Tibial artery (tissue), 4 donors: ENCODE measurements at regions not wholly inside any gene's neighbourhood (a gene's known extent, or its start where the extent isn't known, plus 50 kb on each side); places are given as distances from the start of the nearest gene placed in this dataset.

Experiments
- DNase-seq, 2 donors: peaks; one replicate each; pipeline ENCODE4 v3.0.0-alpha.2; 2019
- H3K27ac ChIP-seq, 2 donors: fragments of 200-600 bp; sonication (generic) in 1 of 2; 1 replicate in 1 of 2; 2 replicates in 1 of 2; pipeline ENCODE4 v1.5.1; 2018 to 2019; ENCODE audit warnings: mild to moderate bottlenecking in 1 of 2
- H3K27me3 ChIP-seq, 2 donors: fragments of 200-600 bp; sonication (generic) in 1 of 2; one replicate each; pipeline versions ENCODE4 v1.5.1 to v1.6.0; 2016 to 2019
- H3K36me3 ChIP-seq, 3 donors: fragments of 200-600 bp; sonication (generic) in 2 of 3; one replicate each; pipeline ENCODE4 v1.5.1; 2016 to 2019; ENCODE audit warnings: mild to moderate bottlenecking in 2 of 3
- H3K4me1 ChIP-seq, 4 donors: fragments of 200-600 bp; sonication (generic) in 2 of 4; 1 replicate in 3 of 4; 2 replicates in 1 of 4; pipeline ENCODE4 v1.5.1; 2016 to 2019
- H3K4me3 ChIP-seq, 2 donors: fragments of 200-600 bp; sonication (generic) in 1 of 2; 1 replicate in 1 of 2; 2 replicates in 1 of 2; pipeline ENCODE4 v1.5.1; 2018 to 2019; ENCODE audit warnings: mild to moderate bottlenecking in 2 of 2
- H3K9me3 ChIP-seq, 3 donors: fragments of 200-600 bp; sonication (generic) in 1 of 3; one replicate each; pipeline ENCODE4 v1.5.1; 2016 to 2019
- intact Hi-C: fragments of 100-400 bp; cut with DNase I; formaldehyde crosslinking; loops from one replicate; pipeline ENCODE4 v1.15.0; 2023; ENCODE audit warnings: low total_unique reads
- TF ChIP-seq, protein P1 (sequence below), 2 experiments: fragments of 200-600 bp in 1 of 2; fragments of 450-650 bp in 1 of 2; IDR thresholded peaks; one replicate each; pipeline ENCODE4 v1.5.1; 2017 to 2019; ENCODE audit warnings: antibody characterized with exemption in 2 of 2, mild to moderate bottlenecking in 1 of 2, moderate library complexity in 1 of 2

DNA sequence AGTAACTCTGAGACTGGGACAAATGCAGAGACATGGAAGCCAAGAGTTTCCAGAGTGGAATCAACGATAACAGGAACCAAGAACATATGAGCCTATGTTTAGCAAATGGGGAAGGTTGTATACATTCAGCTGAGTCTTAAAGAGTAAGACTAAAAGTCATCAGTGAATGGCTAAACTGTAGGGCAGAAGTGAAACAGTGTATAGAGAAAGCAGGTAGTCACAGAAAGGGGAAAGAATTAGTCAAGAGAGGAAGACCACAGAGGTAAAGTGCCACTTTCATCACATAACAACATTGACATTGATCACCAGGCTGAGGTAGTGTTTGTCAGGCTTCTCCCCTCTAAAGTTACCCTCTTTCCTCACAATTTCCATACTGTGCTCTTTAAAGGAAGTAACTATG, 306.5 kb upstream of the SPTLC3 start:
- H3K36me3 ChIP-seq: no peaks in the 10 kb centered on the region
- H3K4me1 ChIP-seq: no peaks in the 10 kb centered on the region
- intact Hi-C loops: no loop called here
- TF ChIP-seq, protein P1, sequence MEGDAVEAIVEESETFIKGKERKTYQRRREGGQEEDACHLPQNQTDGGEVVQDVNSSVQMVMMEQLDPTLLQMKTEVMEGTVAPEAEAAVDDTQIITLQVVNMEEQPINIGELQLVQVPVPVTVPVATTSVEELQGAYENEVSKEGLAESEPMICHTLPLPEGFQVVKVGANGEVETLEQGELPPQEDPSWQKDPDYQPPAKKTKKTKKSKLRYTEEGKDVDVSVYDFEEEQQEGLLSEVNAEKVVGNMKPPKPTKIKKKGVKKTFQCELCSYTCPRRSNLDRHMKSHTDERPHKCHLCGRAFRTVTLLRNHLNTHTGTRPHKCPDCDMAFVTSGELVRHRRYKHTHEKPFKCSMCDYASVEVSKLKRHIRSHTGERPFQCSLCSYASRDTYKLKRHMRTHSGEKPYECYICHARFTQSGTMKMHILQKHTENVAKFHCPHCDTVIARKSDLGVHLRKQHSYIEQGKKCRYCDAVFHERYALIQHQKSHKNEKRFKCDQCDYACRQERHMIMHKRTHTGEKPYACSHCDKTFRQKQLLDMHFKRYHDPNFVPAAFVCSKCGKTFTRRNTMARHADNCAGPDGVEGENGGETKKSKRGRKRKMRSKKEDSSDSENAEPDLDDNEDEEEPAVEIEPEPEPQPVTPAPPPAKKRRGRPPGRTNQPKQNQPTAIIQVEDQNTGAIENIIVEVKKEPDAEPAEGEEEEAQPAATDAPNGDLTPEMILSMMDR (IDR thresholded peaks at IDR 0.05): no peak
- DNase-seq: no peak
- no peak overlapping the region for H3K4me3 ChIP-seq
- no peak overlapping the region for H3K27ac ChIP-seq
- no peaks in the 10 kb centered on the region for H3K27me3 ChIP-seq
- H3K9me3 ChIP-seq: no peaks in the 10 kb centered on the region

DNA sequence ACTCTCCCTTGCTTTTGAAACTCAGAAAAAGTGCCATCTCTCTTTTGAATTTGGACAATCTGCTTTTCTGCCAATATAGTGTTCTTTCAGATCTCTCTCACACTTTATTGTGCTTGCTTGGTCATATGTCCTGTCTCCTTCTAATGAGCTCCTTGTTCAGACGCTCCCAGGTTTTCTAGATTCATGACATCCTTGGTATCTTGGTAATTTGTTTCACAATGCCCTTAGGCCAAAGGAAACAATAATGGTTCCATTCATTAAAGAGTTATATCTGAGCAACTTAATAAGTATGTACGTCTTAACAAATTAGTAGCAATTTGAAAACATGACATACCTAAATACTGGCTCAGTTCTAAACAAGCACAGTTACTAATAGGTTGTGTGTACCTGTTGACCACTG, 293.4 kb upstream of the SPTLC3 start:
- intact Hi-C loops: no loop called here
- H3K4me3 ChIP-seq: no peak overlapping the region
- DNase-seq: no peak
- no peak overlapping the region for H3K27ac ChIP-seq
- H3K36me3 ChIP-seq: no peaks in the 10 kb centered on the region
- TF ChIP-seq, protein P1 (IDR thresholded peaks at IDR 0.05): no peak
- H3K27me3 ChIP-seq: no peaks in the 10 kb centered on the region
- H3K9me3 ChIP-seq: no peaks in the 10 kb centered on the region
- peaks cover 0 to 19% (median 0%) of the 10 kb centered on the region in 4 donors for H3K4me1 ChIP-seq

DNA sequence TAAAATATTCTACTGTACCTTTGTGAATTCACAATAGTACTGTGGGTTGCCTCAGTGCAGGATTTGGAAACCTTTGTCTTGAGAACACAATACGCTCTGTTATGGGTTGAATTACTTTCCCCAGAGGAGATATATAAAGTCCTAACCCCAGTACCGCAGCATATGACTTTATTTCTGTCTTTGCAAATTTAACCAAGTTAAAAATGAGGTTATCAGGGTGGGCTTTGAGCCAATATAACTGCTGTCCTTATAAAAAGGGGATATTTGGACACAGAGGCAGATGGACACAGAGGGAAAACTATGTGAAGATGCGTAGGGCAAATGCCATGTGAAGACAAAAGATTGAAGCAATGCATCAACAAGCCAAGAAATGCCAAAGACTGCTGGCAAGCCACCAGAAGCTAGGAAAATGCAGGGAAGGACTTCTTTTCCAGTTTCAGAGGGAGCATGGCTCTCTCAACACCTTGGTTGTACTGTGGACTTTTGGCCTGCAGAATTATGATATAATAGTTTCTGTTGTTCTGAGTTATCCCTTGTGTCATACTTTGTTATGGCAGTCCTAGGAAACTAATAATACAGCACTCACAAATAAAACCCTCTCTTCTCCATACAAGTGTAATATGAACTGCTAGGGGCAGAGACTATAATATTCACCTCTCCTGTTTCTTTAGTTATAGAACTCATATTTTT, 292.6 kb upstream of the SPTLC3 start:
- intact Hi-C loops: no loop called here

GRCh38 chr20:12717061-12717460, 291.7 kb upstream of the SPTLC3 start:
- no peaks in the 10 kb centered on the region for H3K36me3 ChIP-seq
- no peaks in the 10 kb centered on the region for H3K27me3 ChIP-seq
- TF ChIP-seq, protein P1 (IDR thresholded peaks at IDR 0.05): no peak
- H3K9me3 ChIP-seq: no peaks in the 10 kb centered on the region
- no peak for DNase-seq
- no peak overlapping the region for H3K27ac ChIP-seq
- H3K4me3 ChIP-seq: no peak overlapping the region
- H3K4me1 ChIP-seq: peaks cover 0 to 7% (median 0%) of the 10 kb centered on the region in 4 donors
- intact Hi-C loops: no loop called here

More for the DNA sequence above, 292.6 kb upstream of the SPTLC3 start:
- DNase-seq: no peak
- TF ChIP-seq, protein P1 (IDR thresholded peaks at IDR 0.05): no peak
- peaks cover 0 to 16% (median 0%) of the 10 kb centered on the region in 4 donors for H3K4me1 ChIP-seq
- H3K27ac ChIP-seq: no peak overlapping the region
- no peaks in the 10 kb centered on the region for H3K9me3 ChIP-seq
- no peaks in the 10 kb centered on the region for H3K36me3 ChIP-seq
- H3K4me3 ChIP-seq: no peak overlapping the region
- no peaks in the 10 kb centered on the region for H3K27me3 ChIP-seq

DNA sequence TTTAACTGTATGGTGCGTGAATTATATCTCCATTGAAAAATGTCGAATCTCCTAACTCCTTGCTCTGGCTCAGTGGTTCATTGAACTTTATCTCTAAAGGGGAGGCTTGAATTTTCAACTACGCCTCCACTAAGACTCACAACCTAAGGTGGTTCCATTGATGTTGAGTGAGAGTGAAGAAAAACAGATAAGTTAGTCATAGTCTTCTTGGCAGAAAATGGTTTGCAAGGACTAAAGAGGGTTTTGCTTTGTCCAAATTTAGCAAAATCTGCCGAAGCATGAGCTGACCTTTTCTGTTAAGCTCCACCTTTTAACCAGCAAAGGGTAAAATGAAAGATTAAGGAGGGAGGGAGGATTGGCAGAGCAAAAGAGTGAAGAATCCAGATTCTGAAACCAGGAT, 290.2 kb upstream of the SPTLC3 start:
- intact Hi-C loops: no loop called here
- no peaks in the 10 kb centered on the region for H3K27me3 ChIP-seq
- H3K4me1 ChIP-seq: no peaks in the 10 kb centered on the region
- no peak for DNase-seq
- no peaks in the 10 kb centered on the region for H3K9me3 ChIP-seq
- TF ChIP-seq, protein P1 (IDR thresholded peaks at IDR 0.05): no peak
- no peaks in the 10 kb centered on the region for H3K36me3 ChIP-seq
- H3K4me3 ChIP-seq: no peak overlapping the region
- H3K27ac ChIP-seq: no peak overlapping the region
